Ovary (tissue), 3 donors: ENCODE measurements at regions not wholly inside any gene's neighbourhood (a gene's known extent, or its start where the extent isn't known, plus 50 kb on each side); places are given as distances from the start of the nearest gene placed in this dataset.

ENCODE experiments used
- CTCF ChIP-seq, 3 donors: fragments of 450-650 bp in 2 of 3; fragments of 200-600 bp in 1 of 3; IDR thresholded peaks; one replicate each; pipeline versions ENCODE4 v1.5.1 to v1.8.0; 2016 to 2022; ENCODE audit warnings: antibody characterized with exemption in 3 of 3, mild to moderate bottlenecking in 1 of 3
- POLR2A ChIP-seq: fragments of 450-650 bp; IDR thresholded peaks from one replicate; pipeline ENCODE4 v1.6.1; 2017; ENCODE audit warnings: antibody characterized with exemption, mild to moderate bottlenecking, moderate library complexity
- donor health status: DM: no; HTN: no; CAD: no.

- no peak for TF ChIP-seq CTCF (IDR thresholded peaks at IDR 0.05)
- no peak for TF ChIP-seq POLR2A
These were observed 229.2 kb upstream of the WSCD1 start for GRCh38 chr17:5840811-5841446.
